ENCODE measurements at regions not wholly inside any gene's neighbourhood (a gene's known extent, or its start where the extent isn't known, plus 50 kb on each side); places are given as distances from the start of the nearest gene placed in this dataset.

DNA sequence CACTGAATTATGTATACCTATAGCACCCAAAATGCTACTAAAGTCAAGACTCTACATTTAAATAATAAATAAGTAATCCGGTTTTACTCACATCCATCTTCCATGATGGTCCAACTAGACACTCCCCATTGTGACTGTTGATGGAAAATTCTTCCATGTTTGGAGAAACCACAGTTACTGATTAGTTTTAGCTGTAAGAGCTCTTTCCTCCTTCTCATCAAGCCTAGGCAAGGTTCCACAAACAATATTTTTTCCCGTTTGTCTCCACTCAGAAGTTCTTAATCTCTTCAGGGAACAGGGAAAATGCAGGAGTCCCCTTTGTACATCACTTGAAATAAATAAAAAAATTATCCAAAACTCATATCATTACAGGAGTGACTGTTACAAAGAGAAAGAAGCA lies 70.7 kb upstream of the EDNRB start:
- no peaks in the 10 kb centered on the region for H3K36me3 ChIP-seq
- H3K27me3 ChIP-seq: no peaks in the 10 kb centered on the region
- no peak for DNase-seq
- TF ChIP-seq, protein P1, sequence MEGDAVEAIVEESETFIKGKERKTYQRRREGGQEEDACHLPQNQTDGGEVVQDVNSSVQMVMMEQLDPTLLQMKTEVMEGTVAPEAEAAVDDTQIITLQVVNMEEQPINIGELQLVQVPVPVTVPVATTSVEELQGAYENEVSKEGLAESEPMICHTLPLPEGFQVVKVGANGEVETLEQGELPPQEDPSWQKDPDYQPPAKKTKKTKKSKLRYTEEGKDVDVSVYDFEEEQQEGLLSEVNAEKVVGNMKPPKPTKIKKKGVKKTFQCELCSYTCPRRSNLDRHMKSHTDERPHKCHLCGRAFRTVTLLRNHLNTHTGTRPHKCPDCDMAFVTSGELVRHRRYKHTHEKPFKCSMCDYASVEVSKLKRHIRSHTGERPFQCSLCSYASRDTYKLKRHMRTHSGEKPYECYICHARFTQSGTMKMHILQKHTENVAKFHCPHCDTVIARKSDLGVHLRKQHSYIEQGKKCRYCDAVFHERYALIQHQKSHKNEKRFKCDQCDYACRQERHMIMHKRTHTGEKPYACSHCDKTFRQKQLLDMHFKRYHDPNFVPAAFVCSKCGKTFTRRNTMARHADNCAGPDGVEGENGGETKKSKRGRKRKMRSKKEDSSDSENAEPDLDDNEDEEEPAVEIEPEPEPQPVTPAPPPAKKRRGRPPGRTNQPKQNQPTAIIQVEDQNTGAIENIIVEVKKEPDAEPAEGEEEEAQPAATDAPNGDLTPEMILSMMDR (IDR thresholded peaks at IDR 0.05): no peak
- intact Hi-C loops (cut with DNase I): no loop called here
- H3K9ac ChIP-seq (ENCODE audit: low read depth in 2 of 2, low read length in 2 of 2): no peak overlapping the region
- H3K9me3 ChIP-seq: no peaks in the 10 kb centered on the region
- no peak overlapping the region for H3K4me3 ChIP-seq
- no peak overlapping the region for H3K27ac ChIP-seq
- no peaks in the 10 kb centered on the region for H3K4me1 ChIP-seq

DNA sequence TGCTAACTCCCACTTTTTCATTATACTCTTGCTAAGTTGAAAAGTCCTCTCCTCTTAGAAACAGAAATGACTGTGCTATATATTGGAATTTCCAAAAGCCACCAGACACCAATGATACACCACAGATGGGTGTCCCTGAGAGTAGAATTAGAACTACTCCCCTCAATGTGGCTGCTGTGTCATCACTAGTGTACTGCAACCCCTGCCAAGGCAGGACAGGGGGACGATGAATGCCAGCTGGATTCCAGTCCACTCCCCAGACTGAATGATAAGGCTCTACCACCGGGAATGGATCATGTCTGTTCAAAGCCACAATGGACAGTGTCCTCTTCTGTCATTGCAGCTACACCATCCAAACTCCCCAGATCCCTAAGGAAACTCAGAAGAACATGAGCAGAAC lies 69.7 kb upstream of the EDNRB start:
- no peaks in the 10 kb centered on the region for H3K4me1 ChIP-seq
- no peak for DNase-seq
- TF ChIP-seq, protein P1 (IDR thresholded peaks at IDR 0.05): no peak
- H3K36me3 ChIP-seq: no peaks in the 10 kb centered on the region
- no peak overlapping the region for H3K4me3 ChIP-seq
- H3K9ac ChIP-seq (ENCODE audit: low read depth in 2 of 2, low read length in 2 of 2): no peak overlapping the region
- intact Hi-C loops (cut with DNase I): no loop called here
- no peaks in the 10 kb centered on the region for H3K9me3 ChIP-seq
- H3K27ac ChIP-seq: no peak overlapping the region
- no peaks in the 10 kb centered on the region for H3K27me3 ChIP-seq

DNA sequence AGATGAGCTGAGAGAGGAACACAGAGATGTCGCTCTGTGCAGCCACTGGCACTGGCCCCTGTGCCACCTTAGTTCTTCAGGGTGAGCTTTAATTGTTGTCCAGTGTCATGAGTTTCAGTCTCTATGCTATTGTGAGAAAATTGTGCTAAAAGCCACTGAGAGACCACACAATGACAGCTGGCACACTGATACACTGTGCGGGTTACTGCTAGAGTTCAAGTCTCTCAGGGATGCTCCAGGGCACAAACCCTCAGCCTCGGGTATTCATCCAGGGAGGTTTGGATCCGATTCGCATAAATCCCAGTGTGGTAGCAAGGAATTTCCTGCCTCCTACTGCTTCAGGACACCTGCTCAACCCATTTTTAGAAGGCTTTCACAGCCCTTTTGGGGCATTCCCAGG lies 68.1 kb upstream of the EDNRB start:
- H3K27ac ChIP-seq: no peak overlapping the region
- H3K36me3 ChIP-seq: no peaks in the 10 kb centered on the region
- H3K4me1 ChIP-seq: no peaks in the 10 kb centered on the region
- no peak for DNase-seq
- no peak overlapping the region for H3K4me3 ChIP-seq
- no peak overlapping the region for H3K9ac ChIP-seq (ENCODE audit: low read depth in 2 of 2, low read length in 2 of 2)
- H3K27me3 ChIP-seq: no peaks in the 10 kb centered on the region
- intact Hi-C loops (cut with DNase I): no loop called here
- TF ChIP-seq, protein P1 (IDR thresholded peaks at IDR 0.05): no peak
- H3K9me3 ChIP-seq: no peaks in the 10 kb centered on the region

DNA sequence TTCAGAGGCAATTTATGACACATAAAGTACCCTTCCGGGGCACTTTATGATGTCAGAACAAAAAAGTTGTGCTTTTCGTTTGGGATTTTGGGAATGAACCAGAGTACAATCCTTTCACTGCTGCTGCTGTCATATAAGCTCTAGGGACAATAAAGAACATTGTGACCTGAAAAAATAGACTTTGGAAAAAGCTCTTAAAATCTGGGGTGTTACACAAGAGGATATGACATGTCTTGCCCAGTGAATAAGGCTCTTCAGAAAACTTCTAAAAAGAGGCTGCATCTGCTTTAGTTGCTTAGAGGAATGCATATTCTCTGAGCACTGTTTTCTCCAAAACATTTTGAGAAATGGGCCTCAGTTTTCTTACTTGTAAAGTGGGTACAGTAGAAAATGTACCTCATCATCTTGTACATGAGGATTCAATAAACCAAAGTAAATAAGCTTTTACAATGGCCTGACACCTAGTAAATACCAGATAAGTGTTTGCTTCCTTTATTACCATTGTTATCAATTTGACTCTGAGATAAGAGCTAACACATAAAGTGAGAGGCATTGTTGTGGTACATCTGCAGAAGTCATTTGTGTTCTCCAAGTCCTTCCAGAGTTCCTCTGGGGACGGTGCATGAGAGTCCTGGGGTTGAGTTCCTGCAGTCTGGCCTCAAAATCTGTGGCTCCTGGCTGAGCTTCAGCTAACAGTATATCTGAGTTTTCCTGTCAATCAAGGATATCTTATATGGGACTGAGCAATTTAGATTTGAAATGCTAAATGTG lies 67.4 kb upstream of the EDNRB start:
- no peaks in the 10 kb centered on the region for H3K4me1 ChIP-seq
- intact Hi-C loops (cut with DNase I): no loop called here
- H3K27me3 ChIP-seq: no peaks in the 10 kb centered on the region
- no peak overlapping the region for H3K4me3 ChIP-seq
- TF ChIP-seq, protein P1 (IDR thresholded peaks at IDR 0.05): no peak
- H3K9ac ChIP-seq (ENCODE audit: low read depth in 2 of 2, low read length in 2 of 2): no peak overlapping the region
- no peaks in the 10 kb centered on the region for H3K36me3 ChIP-seq
- no peak overlapping the region for H3K27ac ChIP-seq
- no peaks in the 10 kb centered on the region for H3K9me3 ChIP-seq
- DNase-seq: no peak

DNA sequence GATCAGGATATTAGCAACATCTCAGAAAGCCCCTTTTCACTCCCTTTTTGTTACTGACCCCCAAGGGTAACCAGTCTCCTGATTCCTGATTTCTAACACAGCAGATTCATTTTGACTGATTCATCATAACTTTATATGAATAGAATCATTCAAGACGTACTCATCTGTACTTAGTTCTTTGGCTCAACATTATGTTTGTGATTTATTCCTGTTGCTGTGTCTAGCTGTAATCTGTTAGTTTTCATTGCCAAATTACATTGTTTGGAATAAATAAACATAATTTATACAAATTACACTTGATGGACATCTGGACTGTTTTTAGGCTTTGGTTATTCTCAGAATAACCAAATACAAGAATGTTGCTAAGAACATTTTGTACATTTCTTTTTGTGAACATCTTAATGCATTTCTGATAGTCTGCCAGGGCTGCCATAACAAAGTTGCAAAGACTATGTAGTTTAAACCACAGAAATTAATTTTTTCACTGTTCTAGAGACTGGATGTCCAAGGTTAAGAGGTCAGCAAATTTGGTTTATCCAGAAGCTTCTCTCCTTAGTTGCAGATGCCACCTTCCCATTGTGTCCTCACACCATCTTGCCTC lies 62.8 kb upstream of the EDNRB start:
- Histone ChIP-seq H3K36me3 (no peaks in the 10 kb centered on the region), H3K27ac (no peak overlapping the region), H3K9ac (ENCODE audit: low read depth in 2 of 2, low read length in 2 of 2) (no peak overlapping the region), H3K4me3 (no peak overlapping the region), H3K27me3 (no peaks in the 10 kb centered on the region), H3K9me3 (no peaks in the 10 kb centered on the region), H3K4me1 (no peaks in the 10 kb centered on the region)
- intact Hi-C loops (cut with DNase I): no loop called here
- TF ChIP-seq, protein P1 (IDR thresholded peaks at IDR 0.05): no peak
- DNase-seq: no peak

All from colonic mucosa (tissue), 4 donors.